ENCODE measurements at regions not wholly inside any gene's neighbourhood (a gene's known extent, or its start where the extent isn't known, plus 50 kb on each side); places are given as distances from the start of the nearest gene placed in this dataset.
"Not testable (repeated sequence)": the region's sequence is repeated elsewhere in the genome, so short reads cannot be mapped to it uniquely, and the experiment has no call there.

GRCh38 chr3:86887876-86888275 is 103.1 kb downstream of the VGLL3 start:
- DNase-seq, result no peak

- DNase-seq, result no peak
These were observed 110.9 kb downstream of the VGLL3 start for GRCh38 chr3:86880066-86880465.

DNA sequence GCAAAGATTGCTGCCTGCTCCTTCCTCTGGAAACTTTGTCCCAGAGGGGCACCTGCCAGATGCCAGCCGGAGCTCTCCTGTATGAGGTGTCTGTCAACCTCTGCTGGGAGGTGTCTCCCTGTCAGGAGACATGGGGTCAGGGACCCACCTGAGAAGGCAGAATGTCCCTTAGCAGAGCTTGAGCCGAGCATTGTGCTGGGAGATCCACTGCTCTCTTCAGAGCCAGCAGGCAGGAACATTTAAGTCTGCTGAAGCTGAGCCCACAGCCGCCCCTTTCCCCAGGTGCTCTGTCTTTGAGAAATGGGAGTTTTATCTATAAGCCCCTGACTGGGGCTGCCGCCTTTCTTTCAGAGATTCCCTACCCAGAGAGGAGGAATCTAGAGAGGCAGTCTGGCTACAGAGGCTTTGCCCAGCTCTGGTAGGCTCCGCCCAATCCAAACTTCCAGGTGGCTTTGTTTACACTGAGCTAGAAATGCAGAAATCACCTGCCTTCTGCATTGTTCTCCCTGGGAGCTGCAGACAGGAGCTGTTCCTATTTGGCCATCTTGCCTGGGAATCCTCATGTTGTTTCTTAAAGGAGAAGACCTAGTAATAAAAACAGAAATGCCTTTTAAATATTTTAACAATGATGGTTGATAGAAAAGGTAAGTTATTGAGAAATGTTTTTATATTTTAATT is 114.3 kb downstream of the VGLL3 start:
- not testable (repeated sequence) for DNase-seq

DNA sequence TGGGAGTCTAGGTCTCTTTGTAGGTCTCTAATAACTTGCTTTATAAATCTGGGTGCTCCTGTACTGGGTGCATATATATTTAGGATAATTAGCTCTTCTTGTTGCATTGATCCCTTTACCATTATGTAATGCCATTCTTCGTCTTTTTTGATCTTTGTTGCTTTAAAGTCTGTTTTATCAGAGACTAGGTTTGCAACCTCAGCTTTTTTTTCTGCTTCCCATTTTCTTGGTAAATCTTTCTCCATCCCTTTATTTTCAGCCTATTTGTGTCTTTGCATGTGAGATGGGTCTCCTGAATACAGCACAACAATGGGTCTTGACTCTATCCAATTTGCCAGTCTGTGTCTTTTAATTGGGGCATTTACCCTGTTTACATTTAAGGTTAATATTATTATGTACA is 116.2 kb downstream of the VGLL3 start:
- DNase-seq, result not testable (repeated sequence)

- DNase-seq, result no peak
These were observed 121.4 kb downstream of the VGLL3 start for GRCh38 chr3:86869566-86869965.

GRCh38 chr3:86867982-86868381 is 123.0 kb downstream of the VGLL3 start:
- DNase-seq, result no peak

- no peak for DNase-seq
These were observed 125.4 kb downstream of the VGLL3 start for GRCh38 chr3:86865506-86865905.

DNA sequence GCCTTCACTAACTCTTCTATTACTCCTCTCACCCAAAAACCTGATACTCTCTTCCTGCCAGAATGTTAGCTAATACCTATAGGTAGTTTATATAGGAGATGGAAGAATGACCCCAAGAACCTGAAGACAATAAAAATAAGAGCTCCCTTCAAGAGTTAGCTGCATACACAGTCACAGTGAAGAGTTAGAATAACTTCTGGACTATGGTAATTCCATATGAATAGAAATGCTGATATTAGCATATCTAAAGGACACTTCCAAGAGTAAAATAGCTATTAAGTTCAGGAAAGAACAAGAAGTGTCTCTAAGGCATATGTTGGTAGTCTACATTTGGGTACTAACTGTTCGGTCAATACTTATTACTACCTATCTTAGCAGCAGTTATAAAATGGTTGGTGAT is 134.2 kb downstream of the VGLL3 start:
- no peak for DNase-seq

- no peak for DNase-seq
These were observed 141.0 kb downstream of the VGLL3 start for GRCh38 chr3:86849991-86850390.

- DNase-seq, result no peak
These were observed 145.2 kb downstream of the VGLL3 start for GRCh38 chr3:86845726-86846125.

DNA sequence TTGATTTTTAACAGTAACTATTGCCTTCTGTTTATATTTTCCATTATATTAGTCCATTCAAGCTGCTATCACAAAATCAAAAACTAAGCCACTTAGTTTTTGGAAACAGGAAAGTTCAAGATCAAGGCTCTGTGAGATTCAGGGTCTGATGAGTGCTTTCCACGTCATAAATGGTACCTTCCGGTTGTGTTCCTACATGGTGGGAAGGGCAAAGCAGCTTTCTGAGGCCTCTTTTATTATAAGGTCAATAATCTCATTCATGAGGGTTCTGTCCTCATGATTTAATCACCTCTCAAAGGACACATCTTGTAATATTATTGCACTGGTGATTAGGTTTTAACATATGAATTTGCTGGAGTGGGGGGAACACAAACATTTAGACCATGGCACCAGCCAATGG is 152.0 kb downstream of the VGLL3 start:
- no peak for DNase-seq

GRCh38 chr3:86837871-86838270 is 153.1 kb downstream of the VGLL3 start:
- DNase-seq, result no peak

DNA sequence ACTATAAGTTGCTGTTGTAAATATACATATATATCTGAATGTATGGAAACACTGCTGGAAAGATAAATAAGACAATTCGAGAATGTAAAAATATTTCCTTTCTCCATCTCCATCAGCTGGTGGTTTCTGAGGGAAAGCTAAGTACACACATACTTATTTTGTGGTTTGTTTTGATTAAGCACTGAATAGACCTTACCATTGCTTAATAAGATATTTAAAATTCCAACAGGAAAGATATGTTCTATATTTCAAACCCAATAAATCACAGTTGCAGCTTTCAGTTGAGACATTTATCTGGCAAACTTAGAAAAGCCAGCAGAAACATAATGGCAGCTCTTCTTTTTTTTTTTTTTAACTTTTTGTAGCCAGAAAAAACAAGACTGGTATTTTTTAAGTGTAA is 160.4 kb downstream of the VGLL3 start:
- DNase-seq, result no peak

- no peak for DNase-seq
These were observed 162.2 kb downstream of the VGLL3 start for GRCh38 chr3:86828751-86829150.

GRCh38 chr3:86827582-86827981 is 163.4 kb downstream of the VGLL3 start:
- not testable (repeated sequence) for DNase-seq

GRCh38 chr3:86826292-86826691 is 164.7 kb downstream of the VGLL3 start:
- DNase-seq, result no peak

- no peak for DNase-seq
These were observed 175.1 kb downstream of the VGLL3 start for GRCh38 chr3:86815880-86816279.

- DNase-seq, result no peak
These were observed 175.9 kb downstream of the VGLL3 start for GRCh38 chr3:86814918-86815655.

DNA sequence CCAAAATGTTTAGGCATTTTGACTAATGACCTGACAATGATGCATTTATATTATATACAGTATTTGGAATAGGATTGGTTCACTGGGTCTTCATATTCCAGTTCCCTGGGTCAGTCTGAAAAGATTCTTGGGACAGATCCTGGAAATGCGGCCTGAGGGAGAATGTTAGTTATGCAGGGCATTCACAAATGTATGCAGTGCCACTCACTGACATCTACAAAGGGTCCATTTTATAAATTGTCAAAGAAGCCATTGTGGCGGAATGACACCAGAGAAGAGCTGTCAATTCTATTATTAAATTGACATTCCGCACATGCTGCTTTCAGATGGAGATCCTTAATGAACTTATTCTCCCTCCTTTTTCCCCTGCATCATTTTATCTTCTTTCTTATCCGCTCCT is 176.6 kb downstream of the VGLL3 start:
- DNase-seq, result no peak

- no peak for DNase-seq
These were observed 189.0 kb downstream of the VGLL3 start for GRCh38 chr3:86801921-86802320.

GRCh38 chr3:86801066-86801465 is 189.9 kb downstream of the VGLL3 start:
- DNase-seq, result no peak

DNA sequence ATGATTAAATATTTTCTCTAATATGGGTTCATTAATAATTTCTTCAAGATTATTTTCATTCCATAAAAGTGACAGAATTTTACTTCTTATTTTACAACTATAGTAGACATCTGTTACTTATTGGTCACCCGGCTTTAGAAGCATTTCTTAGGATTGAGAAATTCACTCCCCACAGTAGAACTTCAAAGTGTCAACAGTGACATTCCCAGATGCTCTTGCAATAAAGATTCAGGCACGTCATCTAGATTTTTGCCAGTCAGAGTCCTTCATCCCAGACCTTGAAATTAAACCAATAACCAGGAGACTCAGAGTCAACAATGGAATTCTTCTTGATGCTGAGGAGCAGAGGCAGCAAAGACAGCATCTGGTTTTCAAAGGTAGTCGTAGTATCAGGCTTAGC is 190.8 kb downstream of the VGLL3 start:
- no peak for DNase-seq

DNA sequence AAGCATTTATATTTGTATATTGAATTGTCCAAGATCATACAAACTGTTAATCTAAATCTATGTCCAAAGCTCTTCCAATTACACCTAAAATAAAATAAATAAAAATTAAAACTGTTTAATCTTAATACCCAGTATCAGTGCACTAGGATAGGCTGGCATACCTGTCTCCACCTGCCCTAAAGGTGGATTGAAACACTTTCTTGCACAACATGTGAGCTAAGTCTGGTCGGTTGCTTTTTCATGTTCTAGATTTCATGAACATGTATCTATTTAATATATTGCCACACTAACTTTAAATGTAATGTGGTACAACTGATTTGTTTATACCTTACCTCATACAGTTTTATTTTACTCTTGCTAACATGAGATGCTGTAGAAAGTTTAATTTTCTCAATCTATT is 193.0 kb downstream of the VGLL3 start:
- DNase-seq, result no peak

DNA sequence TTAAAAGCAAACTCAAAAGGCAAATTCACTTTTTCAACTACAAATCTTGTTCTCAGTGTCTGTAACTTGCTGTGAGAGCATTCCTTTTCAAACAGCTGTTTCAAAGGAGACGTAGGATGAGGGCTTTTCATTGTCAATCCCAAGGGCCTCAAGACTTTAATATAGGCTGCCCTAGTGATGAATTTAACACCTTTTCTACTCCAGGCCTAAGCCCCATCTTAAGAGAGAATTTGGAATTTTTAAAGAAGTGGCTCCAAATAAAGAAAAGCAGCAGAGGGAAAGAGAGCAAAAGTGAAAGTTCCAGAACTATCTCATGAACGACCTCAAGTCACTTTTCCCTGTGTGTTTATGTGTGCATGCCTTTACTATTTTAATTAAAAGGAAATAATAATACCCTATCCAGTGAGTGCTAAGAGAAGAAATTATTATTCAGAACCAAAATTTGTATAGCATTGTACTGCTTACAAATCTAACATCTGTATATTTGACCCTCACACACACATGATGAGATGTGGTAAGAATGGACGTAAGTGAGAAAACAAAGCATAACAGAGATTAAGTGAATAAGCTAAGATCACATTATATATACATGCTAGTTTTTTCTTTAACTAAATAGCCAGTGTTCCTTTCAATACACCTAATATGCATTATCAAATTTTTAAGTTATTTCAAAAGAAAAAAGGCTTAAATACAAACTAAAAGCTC is 196.4 kb downstream of the VGLL3 start:
- DNase-seq, result no peak

Data from suppressor macrophage (primary cell).